ENCODE measurements at regions not wholly inside any gene's neighbourhood (a gene's known extent, or its start where the extent isn't known, plus 50 kb on each side); places are given as distances from the start of the nearest gene placed in this dataset.

GRCh38 chr7:138208142-138208570 is 131.9 kb downstream of the AKR1D1 start:
- Histone ChIP-seq H3K79me2 (ENCODE audit: insufficient read depth) (no peaks in the 10 kb centered on the region), H3K27me3 (ENCODE audit: insufficient read depth) (no peaks in the 10 kb centered on the region), H3K9me3 (peaks cover 7% of the 10 kb centered on the region; the same call in 1 of the 2 replicates), H3K4me2 (no peak overlapping the region), H3K27ac (ENCODE audit: low read depth in 2 of 2, low read length in 1 of 2) (no peak overlapping the region), H4K20me1 (ENCODE audit: insufficient read depth) (no peaks in the 10 kb centered on the region), H2AFZ (ENCODE audit: low read depth) (no peak overlapping the region), H3K9me2 (no peaks in the 10 kb centered on the region), H3K4me3 (ENCODE audit: low read depth in 2 of 2, low read length in 1 of 2) (no peak overlapping the region), H3K4me1 (ENCODE audit: control insufficient read depth in 1 of 2, insufficient read depth in 2 of 2, low read depth in 1 of 2, low read length in 1 of 2) (peaks cover 0 to 7% of the 10 kb centered on the region in 2 experiments; a peak in 2 of 4 replicates), H3F3A (replicated peaks; ENCODE audit: insufficient read depth) (no peaks in the 10 kb centered on the region), H3K9ac (no peak overlapping the region), H3K36me3 (replicated peaks in 1 of 2; ENCODE audit: control insufficient read depth in 1 of 2, insufficient read depth in 2 of 2, low read length in 1 of 2) (no peaks in the 10 kb centered on the region)
- CTCF ChIA-PET, result interaction anchor here (0.8 to 1.1 kb wide), 3 partner anchors 21 to 531 kb away, joined by 3 to 4 read pairs (median 3); partner anchors contain the start of gene CREB3L2
- DNase-seq, result no peak
- WGBS (ENCODE audit: low lambda C conversion rate), result 28% methylated on average over 3 of the region's 3 CpGs
- POLR2A ChIA-PET, result no interaction called here
- no peak for TF ChIP-seq MXI1 (IDR thresholded peaks at IDR 0.05; ENCODE audit: low read depth, low read length)
- TF ChIP-seq MEF2A (IDR thresholded peaks at IDR 0.05; ENCODE audit: borderline replicate concordance, low read depth), result no peak
- TF ChIP-seq CHD2 (IDR thresholded peaks at IDR 0.05; ENCODE audit: low read length, partially characterized antibody), result no peak
- TF ChIP-seq USF2 (IDR thresholded peaks at IDR 0.05; ENCODE audit: borderline replicate concordance, low read depth, low read length), result no peak
- no peak for TF ChIP-seq SMC3 (IDR thresholded peaks at IDR 0.05; ENCODE audit: low read depth, low read length)
- TF ChIP-seq POLR2AphosphoS5 (IDR thresholded peaks at IDR 0.05; ENCODE audit: low read depth, low read length), result no peak
- TF ChIP-seq PBX3 (IDR thresholded peaks at IDR 0.05), result no peak

- no peak overlapping the region for H3K4me2 ChIP-seq
- H3K27ac ChIP-seq (ENCODE audit: low read depth in 2 of 2, low read length in 1 of 2), result no peak overlapping the region
- H3K79me2 ChIP-seq (ENCODE audit: insufficient read depth), result no peaks in the 10 kb centered on the region
- no peaks in the 10 kb centered on the region for H3K27me3 ChIP-seq (ENCODE audit: insufficient read depth)
- no peaks in the 10 kb centered on the region for H4K20me1 ChIP-seq (ENCODE audit: insufficient read depth)
- TF ChIP-seq IRF3 (IDR thresholded peaks at IDR 0.05; ENCODE audit: low read depth, low read length) (no peak), RXRA (IDR thresholded peaks at IDR 0.05; ENCODE audit: borderline replicate concordance, low read depth) (no peak), FOSL2 (IDR thresholded peaks at IDR 0.05; ENCODE audit: borderline replicate concordance, low read depth) (no peak), RCOR1 (IDR thresholded peaks at IDR 0.05; ENCODE audit: low read length) (no peak), POLR2AphosphoS5 (IDR thresholded peaks at IDR 0.05; ENCODE audit: low read depth, low read length) (no peak), EP300 (IDR thresholded peaks at IDR 0.05; ENCODE audit: borderline replicate concordance in 1 of 2, low read depth in 1 of 2, low read length in 1 of 2) (no peak), MAX (IDR thresholded peaks at IDR 0.05; ENCODE audit: low read depth) (no peak), FOXM1 (IDR thresholded peaks at IDR 0.05; ENCODE audit: low read depth) (no peak), CTCF (IDR thresholded peaks at IDR 0.05) (no peak), USF1 (IDR thresholded peaks at IDR 0.05; ENCODE audit: borderline replicate concordance, low read depth) (no peak), ELF1 (IDR thresholded peaks at IDR 0.05) (no peak), GATA2 (CRISPR knock-in tag; IDR thresholded peaks at IDR 0.05) (no peak), TAF1 (IDR thresholded peaks at IDR 0.05; ENCODE audit: borderline replicate concordance, low read depth, low read length) (no peak), FOXJ3 (CRISPR knock-in tag; IDR thresholded peaks at IDR 0.05) (no peak), CHD2 (IDR thresholded peaks at IDR 0.05; ENCODE audit: low read length, partially characterized antibody) (no peak), MEF2A (IDR thresholded peaks at IDR 0.05; ENCODE audit: borderline replicate concordance, low read depth) (no peak), NFIC (IDR thresholded peaks at IDR 0.05; ENCODE audit: borderline replicate concordance) (no peak)
- ChIA-PET POLR2A (no interaction called here), CTCF (no interaction called here)
- no peak overlapping the region for H2AFZ ChIP-seq (ENCODE audit: low read depth)
- no peak for DNase-seq
- no peaks in the 10 kb centered on the region for H3K9me2 ChIP-seq
- H3F3A ChIP-seq (replicated peaks; ENCODE audit: insufficient read depth), result no peaks in the 10 kb centered on the region
- H3K9ac ChIP-seq, result no peak overlapping the region
- peaks cover 7% of the 10 kb centered on the region; the same call in 1 of the 2 replicates for H3K9me3 ChIP-seq
- WGBS (ENCODE audit: low lambda C conversion rate), result 20% methylated on average over 2 of the region's 2 CpGs
- peaks cover 0 to 7% of the 10 kb centered on the region in 2 experiments; a peak in 2 of 4 replicates for H3K4me1 ChIP-seq (ENCODE audit: control insufficient read depth in 1 of 2, insufficient read depth in 2 of 2, low read depth in 1 of 2, low read length in 1 of 2)
- no peaks in the 10 kb centered on the region for H3K36me3 ChIP-seq (replicated peaks in 1 of 2; ENCODE audit: control insufficient read depth in 1 of 2, insufficient read depth in 2 of 2, low read length in 1 of 2)
- H3K4me3 ChIP-seq (ENCODE audit: low read depth in 2 of 2, low read length in 1 of 2), result no peak overlapping the region
Observed at GRCh38 chr7:138208864-138209263, 132.6 kb downstream of the AKR1D1 start.

Data from SK-N-SH (cell line).